ENCODE measurements at regions not wholly inside any gene's neighbourhood (a gene's known extent, or its start where the extent isn't known, plus 50 kb on each side); places are given as distances from the start of the nearest gene placed in this dataset.

GRCh38 chr1:29478151-29478791 is 241.9 kb downstream of the PTPRU start:
- no peak overlapping the region for H3K27ac Mint-ChIP-seq (ENCODE audit: unreplicated experiment)
- Histone ChIP-seq H3K27me3 (replicated peaks; ENCODE audit: control insufficient read depth, insufficient read depth, low read length) (no peaks in the 10 kb centered on the region), H3K4me3 (ENCODE audit: low read depth, low read length) (no peak overlapping the region), H3K36me3 (ENCODE audit: control insufficient read depth, insufficient read depth, low read length) (no peaks in the 10 kb centered on the region), H3K4me1 (peaks cover 19% of the 10 kb centered on the region), H3K9me3 (no peaks in the 10 kb centered on the region)
- H3K9me3 Mint-ChIP-seq (ENCODE audit: unreplicated experiment) = no peaks in the 10 kb centered on the region
- intact Hi-C loops (cut with micrococcal nuclease; ENCODE audit: unreplicated experiment) = no loop called here
- peaks cover 17% of the 10 kb centered on the region for H3K4me1 Mint-ChIP-seq (ENCODE audit: low read depth, unreplicated experiment)
- no peak overlapping the region for H3K4me3 Mint-ChIP-seq (ENCODE audit: unreplicated experiment)
- H3K36me3 Mint-ChIP-seq (ENCODE audit: insufficient read depth, unreplicated experiment) = no peaks in the 10 kb centered on the region
- BruUV-seq (replicated peaks) = no TSS peak
- ChIA-PET CTCF (no interaction called here), POLR2A (no interaction called here)
- no peaks in the 10 kb centered on the region for H3K27me3 Mint-ChIP-seq (ENCODE audit: insufficient read depth, unreplicated experiment)
- TF ChIP-seq, protein P1, sequence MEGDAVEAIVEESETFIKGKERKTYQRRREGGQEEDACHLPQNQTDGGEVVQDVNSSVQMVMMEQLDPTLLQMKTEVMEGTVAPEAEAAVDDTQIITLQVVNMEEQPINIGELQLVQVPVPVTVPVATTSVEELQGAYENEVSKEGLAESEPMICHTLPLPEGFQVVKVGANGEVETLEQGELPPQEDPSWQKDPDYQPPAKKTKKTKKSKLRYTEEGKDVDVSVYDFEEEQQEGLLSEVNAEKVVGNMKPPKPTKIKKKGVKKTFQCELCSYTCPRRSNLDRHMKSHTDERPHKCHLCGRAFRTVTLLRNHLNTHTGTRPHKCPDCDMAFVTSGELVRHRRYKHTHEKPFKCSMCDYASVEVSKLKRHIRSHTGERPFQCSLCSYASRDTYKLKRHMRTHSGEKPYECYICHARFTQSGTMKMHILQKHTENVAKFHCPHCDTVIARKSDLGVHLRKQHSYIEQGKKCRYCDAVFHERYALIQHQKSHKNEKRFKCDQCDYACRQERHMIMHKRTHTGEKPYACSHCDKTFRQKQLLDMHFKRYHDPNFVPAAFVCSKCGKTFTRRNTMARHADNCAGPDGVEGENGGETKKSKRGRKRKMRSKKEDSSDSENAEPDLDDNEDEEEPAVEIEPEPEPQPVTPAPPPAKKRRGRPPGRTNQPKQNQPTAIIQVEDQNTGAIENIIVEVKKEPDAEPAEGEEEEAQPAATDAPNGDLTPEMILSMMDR (IDR thresholded peaks at IDR 0.05; ENCODE audit: insufficient read depth in 1 of 2, low read depth in 1 of 2, low read length in 1 of 2, severe bottlenecking in 1 of 2, unreplicated experiment in 1 of 2) = no peak
- no peak for DNase-seq

DNA sequence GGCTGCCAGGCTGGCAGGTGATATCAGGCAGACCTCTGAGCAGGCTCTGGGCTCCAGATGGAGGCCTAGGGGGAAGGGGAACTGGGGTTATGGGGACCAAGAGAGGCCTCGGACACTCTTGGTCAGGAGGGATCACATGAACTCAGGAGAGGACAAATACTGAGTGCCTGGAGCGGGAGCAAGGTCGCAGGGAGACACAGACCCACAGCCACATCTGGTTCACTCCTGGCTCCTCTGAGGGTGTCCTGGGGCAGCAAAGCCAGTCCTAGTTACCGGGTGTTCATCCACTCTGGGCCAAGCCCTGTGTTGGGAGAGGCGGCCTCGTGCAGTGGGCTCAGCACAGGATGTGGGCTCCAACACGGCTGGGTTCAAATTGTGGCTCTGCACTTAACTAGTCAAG is 239.0 kb downstream of the PTPRU start:
- Histone ChIP-seq H3K4me3 (ENCODE audit: low read depth, low read length) (no peak overlapping the region), H3K27me3 (replicated peaks; ENCODE audit: control insufficient read depth, insufficient read depth, low read length) (no peaks in the 10 kb centered on the region), H3K4me1 (peaks cover 32% of the 10 kb centered on the region), H3K9me3 (no peaks in the 10 kb centered on the region), H3K36me3 (ENCODE audit: control insufficient read depth, insufficient read depth, low read length) (no peaks in the 10 kb centered on the region)
- no TSS peak for BruUV-seq (replicated peaks)
- DNase-seq = no peak
- Mint-ChIP-seq H3K4me1 (ENCODE audit: low read depth, unreplicated experiment) (peaks cover 24% of the 10 kb centered on the region), H3K27ac (ENCODE audit: unreplicated experiment) (no peak overlapping the region), H3K36me3 (ENCODE audit: insufficient read depth, unreplicated experiment) (no peaks in the 10 kb centered on the region), H3K4me3 (ENCODE audit: unreplicated experiment) (no peak overlapping the region), H3K9me3 (ENCODE audit: unreplicated experiment) (no peaks in the 10 kb centered on the region), H3K27me3 (ENCODE audit: insufficient read depth, unreplicated experiment) (no peaks in the 10 kb centered on the region)
- TF ChIP-seq, protein P1 (IDR thresholded peaks at IDR 0.05; ENCODE audit: insufficient read depth in 1 of 2, low read depth in 1 of 2, low read length in 1 of 2, severe bottlenecking in 1 of 2, unreplicated experiment in 1 of 2) = no peak
- ChIA-PET CTCF (no interaction called here), POLR2A (no interaction called here)
- intact Hi-C loops (cut with micrococcal nuclease; ENCODE audit: unreplicated experiment) = no loop called here

- H3K4me3 ChIP-seq (ENCODE audit: low read depth, low read length) = no peak overlapping the region
- ChIA-PET CTCF (no interaction called here), POLR2A (no interaction called here)
- no peak overlapping the region for H3K27ac Mint-ChIP-seq (ENCODE audit: unreplicated experiment)
- peaks cover 24% of the 10 kb centered on the region for H3K4me1 Mint-ChIP-seq (ENCODE audit: low read depth, unreplicated experiment)
- no peaks in the 10 kb centered on the region for H3K27me3 Mint-ChIP-seq (ENCODE audit: insufficient read depth, unreplicated experiment)
- H3K4me1 ChIP-seq = peaks cover 32% of the 10 kb centered on the region
- H3K9me3 Mint-ChIP-seq (ENCODE audit: unreplicated experiment) = no peaks in the 10 kb centered on the region
- H3K36me3 ChIP-seq (ENCODE audit: control insufficient read depth, insufficient read depth, low read length) = no peaks in the 10 kb centered on the region
- no TSS peak for BruUV-seq (replicated peaks)
- no peak overlapping the region for H3K4me3 Mint-ChIP-seq (ENCODE audit: unreplicated experiment)
- intact Hi-C loops (cut with micrococcal nuclease; ENCODE audit: unreplicated experiment) = no loop called here
- H3K36me3 Mint-ChIP-seq (ENCODE audit: insufficient read depth, unreplicated experiment) = no peaks in the 10 kb centered on the region
- peak; percentile 12 to 54 for DNase-seq
- H3K27me3 ChIP-seq (replicated peaks; ENCODE audit: control insufficient read depth, insufficient read depth, low read length) = no peaks in the 10 kb centered on the region
- TF ChIP-seq, protein P1 (IDR thresholded peaks at IDR 0.05; ENCODE audit: insufficient read depth in 1 of 2, low read depth in 1 of 2, low read length in 1 of 2, severe bottlenecking in 1 of 2, unreplicated experiment in 1 of 2) = no peak
- H3K9me3 ChIP-seq = no peaks in the 10 kb centered on the region
Measured at GRCh38 chr1:29474274-29475244, 238.2 kb downstream of the PTPRU start.
